Activated CD4-positive, alpha-beta memory T cell treated with anti-CD3 and anti-CD28 coated beads, Interleukin-2, amount 10 ng/mL, durations not matched to agents 7 days and 5 days (primary cell): ENCODE measurements at regions not wholly inside any gene's neighbourhood (a gene's known extent, or its start where the extent isn't known, plus 50 kb on each side); places are given as distances from the start of the nearest gene placed in this dataset.

Experiments
- CTCF ChIA-PET: fragments of 350-600 bp; sonication (Branson Sonifier 250); formaldehyde crosslinking; loops from one replicate; lab custom pipeline; 2021; ENCODE audit warnings: antibody characterized with exemption, inconsistent platforms; lab: Charles Lee
- POLR2A ChIA-PET: fragments of 350-600 bp; sonication (Branson Sonifier 250); formaldehyde crosslinking; loops from one replicate; lab custom pipeline; 2021; ENCODE audit warnings: antibody characterized with exemption; lab: Charles Lee
- DNase-seq: peaks from one replicate; pipeline ENCODE4 v3.0.0-alpha.2; 2020
- H3K27ac Mint-ChIP-seq: one replicate; pipeline ENCODE4 v1.8.0; 2021; ENCODE audit warnings: mild to moderate bottlenecking, mixed read lengths
- H3K27me3 Mint-ChIP-seq: one replicate; pipeline ENCODE4 v1.8.0; 2021; ENCODE audit warnings: mixed read lengths
- H3K36me3 Mint-ChIP-seq: one replicate; pipeline ENCODE4 v1.8.0; 2021; ENCODE audit warnings: low read depth, mixed read lengths
- H3K4me1 Mint-ChIP-seq: one replicate; pipeline ENCODE4 v1.8.0; 2021; ENCODE audit warnings: mixed read lengths
- H3K4me3 Mint-ChIP-seq: one replicate; pipeline ENCODE4 v1.8.0; 2021; ENCODE audit warnings: mild to moderate bottlenecking, mixed read lengths
- H3K9me3 Mint-ChIP-seq: one replicate; pipeline ENCODE4 v1.8.0; 2021; ENCODE audit warnings: mixed read lengths

- POLR2A ChIA-PET, result no interaction called here
- Mint-ChIP-seq H3K4me1 (no peaks in the 10 kb centered on the region), H3K4me3 (no peak overlapping the region), H3K27me3 (no peaks in the 10 kb centered on the region), H3K27ac (no peak overlapping the region), H3K9me3 (peaks cover 5% of the 10 kb centered on the region), H3K36me3 (no peaks in the 10 kb centered on the region)
- DNase-seq, result no peak
- CTCF ChIA-PET, result no interaction called here
Measured at GRCh38 chr5:167155387-167156005, 1135.9 kb upstream of the WWC1 start.

- H3K9me3 Mint-ChIP-seq, result peaks cover 5% of the 10 kb centered on the region
- no peak for DNase-seq
- no peaks in the 10 kb centered on the region for H3K36me3 Mint-ChIP-seq
- H3K4me3 Mint-ChIP-seq, result no peak overlapping the region
- H3K27me3 Mint-ChIP-seq, result no peaks in the 10 kb centered on the region
- no peaks in the 10 kb centered on the region for H3K4me1 Mint-ChIP-seq
- CTCF ChIA-PET, result no interaction called here
- no peak overlapping the region for H3K27ac Mint-ChIP-seq
- POLR2A ChIA-PET, result no interaction called here
Measured at GRCh38 chr5:167156446-167156845, 1135.0 kb upstream of the WWC1 start.

- Mint-ChIP-seq H3K27me3 (no peaks in the 10 kb centered on the region), H3K4me1 (no peaks in the 10 kb centered on the region), H3K9me3 (peaks cover 5% of the 10 kb centered on the region), H3K36me3 (no peaks in the 10 kb centered on the region), H3K4me3 (no peak overlapping the region), H3K27ac (no peak overlapping the region)
- no peak for DNase-seq
- POLR2A ChIA-PET, result no interaction called here
- CTCF ChIA-PET, result no interaction called here
Measured at GRCh38 chr5:167158588-167158987, 1132.9 kb upstream of the WWC1 start.

GRCh38 chr5:167160388-167160787 is 1131.1 kb upstream of the WWC1 start:
- Mint-ChIP-seq H3K27ac (no peak overlapping the region), H3K4me1 (no peaks in the 10 kb centered on the region), H3K9me3 (peaks cover 5% of the 10 kb centered on the region), H3K27me3 (no peaks in the 10 kb centered on the region), H3K4me3 (no peak overlapping the region), H3K36me3 (no peaks in the 10 kb centered on the region)
- CTCF ChIA-PET, result no interaction called here
- no peak for DNase-seq
- POLR2A ChIA-PET, result no interaction called here

GRCh38 chr5:167166696-167167095 is 1124.7 kb upstream of the WWC1 start:
- H3K36me3 Mint-ChIP-seq, result no peaks in the 10 kb centered on the region
- peaks cover 13% of the 10 kb centered on the region for H3K9me3 Mint-ChIP-seq
- H3K27ac Mint-ChIP-seq, result no peak overlapping the region
- no peaks in the 10 kb centered on the region for H3K27me3 Mint-ChIP-seq
- H3K4me1 Mint-ChIP-seq, result no peaks in the 10 kb centered on the region
- H3K4me3 Mint-ChIP-seq, result no peak overlapping the region
- DNase-seq, result no peak
- CTCF ChIA-PET, result no interaction called here
- POLR2A ChIA-PET, result no interaction called here

- Mint-ChIP-seq H3K27ac (no peak overlapping the region), H3K27me3 (no peaks in the 10 kb centered on the region), H3K36me3 (no peaks in the 10 kb centered on the region), H3K4me1 (no peaks in the 10 kb centered on the region), H3K9me3 (peaks cover 18% of the 10 kb centered on the region), H3K4me3 (no peak overlapping the region)
- ChIA-PET POLR2A (no interaction called here), CTCF (no interaction called here)
- DNase-seq, result no peak
Measured at GRCh38 chr5:167167191-167167795, 1124.2 kb upstream of the WWC1 start.

- Mint-ChIP-seq H3K4me3 (no peak overlapping the region), H3K4me1 (no peaks in the 10 kb centered on the region), H3K27ac (no peak overlapping the region), H3K36me3 (no peaks in the 10 kb centered on the region), H3K9me3 (peaks cover 25% of the 10 kb centered on the region), H3K27me3 (no peaks in the 10 kb centered on the region)
- ChIA-PET POLR2A (no interaction called here), CTCF (no interaction called here)
- no peak for DNase-seq
Measured at GRCh38 chr5:167168971-167169370, 1122.5 kb upstream of the WWC1 start.

- H3K4me3 Mint-ChIP-seq, result no peak overlapping the region
- ChIA-PET POLR2A (no interaction called here), CTCF (no interaction called here)
Measured at GRCh38 chr5:167171056-167171455, 1120.4 kb upstream of the WWC1 start.

GRCh38 chr5:167177736-167178135 is 1113.7 kb upstream of the WWC1 start:
- H3K27ac Mint-ChIP-seq, result no peak overlapping the region
- POLR2A ChIA-PET, result no interaction called here
- peaks cover 20% of the 10 kb centered on the region for H3K9me3 Mint-ChIP-seq
- CTCF ChIA-PET, result no interaction called here
- H3K4me3 Mint-ChIP-seq, result no peak overlapping the region
- H3K4me1 Mint-ChIP-seq, result no peaks in the 10 kb centered on the region
- no peaks in the 10 kb centered on the region for H3K36me3 Mint-ChIP-seq
- DNase-seq, result no peak
- H3K27me3 Mint-ChIP-seq, result no peaks in the 10 kb centered on the region

More at GRCh38 chr5:167171056-167171455, 1120.4 kb upstream of the WWC1 start:
- H3K27me3 Mint-ChIP-seq, result no peaks in the 10 kb centered on the region
- no peaks in the 10 kb centered on the region for H3K4me1 Mint-ChIP-seq
- no peak for DNase-seq
- no peak overlapping the region for H3K27ac Mint-ChIP-seq
- no peaks in the 10 kb centered on the region for H3K36me3 Mint-ChIP-seq
- H3K9me3 Mint-ChIP-seq, result peaks cover 29% of the 10 kb centered on the region

GRCh38 chr5:167180906-167181305 is 1110.5 kb upstream of the WWC1 start:
- no peaks in the 10 kb centered on the region for H3K27me3 Mint-ChIP-seq
- peaks cover 9% of the 10 kb centered on the region for H3K9me3 Mint-ChIP-seq
- DNase-seq, result no peak
- H3K27ac Mint-ChIP-seq, result no peak overlapping the region
- no peaks in the 10 kb centered on the region for H3K4me1 Mint-ChIP-seq
- CTCF ChIA-PET, result no interaction called here
- no peaks in the 10 kb centered on the region for H3K36me3 Mint-ChIP-seq
- H3K4me3 Mint-ChIP-seq, result no peak overlapping the region
- POLR2A ChIA-PET, result no interaction called here

GRCh38 chr5:167205881-167206280 is 1085.6 kb upstream of the WWC1 start:
- POLR2A ChIA-PET, result interaction anchor here (0.6 kb wide), 1 partner anchor 434 kb away, joined by 3 read pairs; no protein-coding TSS in a partner anchor
- CTCF ChIA-PET, result no interaction called here
- Mint-ChIP-seq H3K9me3 (peaks cover 4% of the 10 kb centered on the region), H3K4me1 (no peaks in the 10 kb centered on the region), H3K27ac (no peak overlapping the region), H3K27me3 (no peaks in the 10 kb centered on the region), H3K4me3 (no peak overlapping the region), H3K36me3 (no peaks in the 10 kb centered on the region)
- no peak for DNase-seq

GRCh38 chr5:167207081-167207480 is 1084.4 kb upstream of the WWC1 start:
- no peaks in the 10 kb centered on the region for H3K27me3 Mint-ChIP-seq
- ChIA-PET POLR2A (no interaction called here), CTCF (no interaction called here)
- H3K4me3 Mint-ChIP-seq, result no peak overlapping the region
- H3K27ac Mint-ChIP-seq, result no peak overlapping the region
- H3K9me3 Mint-ChIP-seq, result peaks cover 4% of the 10 kb centered on the region
- DNase-seq, result no peak
- no peaks in the 10 kb centered on the region for H3K4me1 Mint-ChIP-seq
- no peaks in the 10 kb centered on the region for H3K36me3 Mint-ChIP-seq

GRCh38 chr5:167208911-167209310 is 1082.5 kb upstream of the WWC1 start:
- Mint-ChIP-seq H3K36me3 (no peaks in the 10 kb centered on the region), H3K9me3 (peaks cover 2% of the 10 kb centered on the region), H3K27ac (no peak overlapping the region), H3K4me3 (no peak overlapping the region), H3K4me1 (no peaks in the 10 kb centered on the region), H3K27me3 (no peaks in the 10 kb centered on the region)
- ChIA-PET CTCF (no interaction called here), POLR2A (no interaction called here)
- no peak for DNase-seq

GRCh38 chr5:167217097-167217743 is 1074.2 kb upstream of the WWC1 start:
- CTCF ChIA-PET, result no interaction called here
- Mint-ChIP-seq H3K27ac (no peak overlapping the region), H3K36me3 (no peaks in the 10 kb centered on the region)

More at GRCh38 chr5:167217097-167217743, 1074.2 kb upstream of the WWC1 start:
- no peak for DNase-seq
- H3K27me3 Mint-ChIP-seq, result no peaks in the 10 kb centered on the region
- peaks cover 4% of the 10 kb centered on the region for H3K9me3 Mint-ChIP-seq
- H3K4me3 Mint-ChIP-seq, result no peak overlapping the region
- H3K4me1 Mint-ChIP-seq, result no peaks in the 10 kb centered on the region
- POLR2A ChIA-PET, result no interaction called here
